Activated gamma-delta T cell treated with Interleukin-2 at 50 U/mL for 16 hours (primary cell): ENCODE measurements at regions not wholly inside any gene's neighbourhood (a gene's known extent, or its start where the extent isn't known, plus 50 kb on each side); places are given as distances from the start of the nearest gene placed in this dataset.

Experiments used
- DNase-seq: peaks from one replicate; pipeline ENCODE4 v3.0.0-alpha.2; 2020

DNA sequence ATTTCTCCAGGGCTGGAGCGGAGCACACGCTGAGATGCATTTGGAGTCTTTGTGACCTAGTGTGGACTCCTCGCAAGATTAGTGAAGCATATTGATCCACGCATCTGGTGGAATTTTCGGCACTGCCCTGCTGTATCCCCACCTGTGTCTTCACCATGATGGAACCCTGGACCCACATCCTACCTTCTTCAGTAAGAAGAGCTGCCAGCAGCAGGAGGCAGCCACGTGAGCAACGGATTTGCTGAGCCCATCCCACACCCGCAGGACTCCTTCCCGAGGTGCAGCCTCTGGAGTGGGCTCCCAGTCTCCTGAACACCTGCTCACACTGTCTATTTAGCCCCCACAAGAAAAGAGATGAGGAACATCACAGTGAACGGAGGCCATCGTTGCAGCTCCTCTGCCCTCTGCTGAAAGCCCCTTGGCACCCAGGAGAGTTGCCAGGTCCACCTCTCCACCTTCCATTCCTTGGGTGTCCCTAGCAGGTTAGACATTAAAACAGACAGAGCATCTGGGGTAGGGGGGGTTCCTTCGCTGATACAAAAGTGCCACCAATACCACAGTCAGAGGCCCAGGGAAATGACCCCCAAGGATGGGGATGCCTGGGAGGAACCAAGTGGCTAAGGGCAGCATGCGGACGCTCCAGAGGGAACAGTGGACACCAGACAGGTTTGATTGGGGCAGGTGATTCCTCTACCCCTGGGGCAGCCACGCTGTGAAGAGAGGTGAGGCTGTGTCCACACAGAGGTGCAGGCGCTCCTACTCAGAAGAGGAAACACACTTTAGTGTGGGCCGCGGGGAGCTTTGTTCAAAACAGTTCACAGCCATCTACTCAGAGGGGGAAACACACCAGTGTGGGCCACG lies 302.8 kb upstream of the SALL3 start:
- DNase-seq: no peak

DNA sequence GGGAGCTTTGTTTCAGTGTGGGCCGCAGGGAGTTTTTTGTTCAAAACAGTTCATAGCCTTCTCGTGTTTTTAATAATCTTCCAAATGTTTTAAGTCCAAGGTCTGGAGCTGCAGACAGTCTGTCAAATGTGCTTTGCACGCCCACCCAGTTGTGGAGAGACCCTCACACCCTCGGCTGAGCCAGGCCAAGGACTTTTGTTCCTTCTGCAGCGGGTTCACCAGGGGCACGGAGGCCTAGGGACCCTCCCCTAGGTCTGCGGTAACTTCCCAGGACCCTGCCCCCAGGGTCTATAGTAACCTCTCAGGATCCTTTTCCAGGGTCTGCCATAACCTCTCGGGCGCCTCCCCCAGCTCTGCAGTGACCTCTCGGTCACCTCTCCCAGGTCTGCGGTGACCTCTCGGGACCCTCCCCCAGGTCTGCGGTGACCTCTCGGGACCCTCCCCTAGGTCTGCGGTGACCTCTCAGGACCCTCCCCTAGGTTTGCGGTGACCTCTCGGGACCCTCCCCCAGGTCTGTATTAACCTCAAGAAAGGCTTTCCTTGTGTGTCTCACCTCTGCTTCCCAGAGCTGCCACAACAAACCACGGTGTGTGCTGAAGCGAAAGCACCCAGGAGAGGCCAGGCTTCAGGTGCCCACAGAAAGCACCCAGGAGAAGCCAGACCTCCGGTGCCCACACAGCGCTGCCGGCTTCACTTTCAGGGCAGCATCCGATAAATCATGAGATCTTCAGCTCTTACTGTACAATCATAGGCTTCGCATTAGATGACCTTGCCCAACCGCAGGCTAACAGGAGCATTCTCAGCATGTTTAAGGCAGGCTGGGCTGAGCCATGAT lies 301.9 kb upstream of the SALL3 start:
- no peak for DNase-seq

DNA sequence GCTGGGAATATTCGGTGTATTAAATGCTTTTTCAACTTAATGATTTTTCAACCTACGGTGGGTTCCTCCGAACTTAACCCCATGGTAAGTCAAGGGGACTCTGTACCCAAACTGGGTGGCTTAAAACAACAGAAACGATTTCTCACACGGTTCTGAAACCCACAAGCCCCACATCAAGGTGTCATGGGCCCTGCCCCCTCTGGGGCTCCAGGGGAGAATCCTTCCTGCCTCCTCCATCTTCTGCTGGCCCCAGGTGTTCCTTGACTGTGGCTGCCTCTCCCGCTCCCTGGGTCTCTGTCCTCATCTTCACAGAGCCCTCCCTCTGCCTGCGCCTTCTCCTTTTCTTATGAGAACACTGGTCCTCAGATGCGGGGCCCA lies 301.3 kb upstream of the SALL3 start:
- DNase-seq: no peak

GRCh38 chr18:78679031-78679430 lies 300.6 kb upstream of the SALL3 start:
- no peak for DNase-seq

DNA sequence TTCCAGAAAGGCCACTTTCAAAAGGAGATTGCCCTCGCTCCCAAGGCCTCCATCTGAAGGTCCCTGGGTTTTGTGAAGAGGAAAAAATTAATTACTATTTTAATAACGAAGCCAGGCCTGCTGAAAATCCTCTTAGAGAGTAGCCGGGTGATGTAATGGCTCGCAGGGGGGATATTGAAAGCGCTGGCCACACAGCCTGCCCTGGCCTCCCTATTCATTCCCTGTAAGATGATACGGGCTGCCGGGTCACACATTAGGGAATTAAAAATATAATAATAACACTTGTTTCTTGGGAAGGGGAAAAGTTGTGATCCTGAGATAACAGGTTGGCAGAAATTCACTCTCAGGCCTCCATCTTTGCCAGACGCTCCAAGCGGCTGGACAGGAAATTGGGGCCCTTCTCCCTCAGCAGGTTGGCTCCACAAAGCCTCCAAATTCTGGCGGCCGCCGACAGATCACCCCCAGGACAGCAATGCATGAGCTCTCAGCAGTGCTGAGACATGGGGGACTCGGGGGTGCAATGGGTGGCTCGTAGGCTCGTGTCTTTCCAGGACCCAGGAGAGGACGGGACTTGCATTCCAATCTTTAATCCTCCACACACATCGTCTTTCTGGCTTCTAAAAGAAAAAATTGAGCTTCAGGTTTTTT lies 299.9 kb upstream of the SALL3 start:
- DNase-seq: no peak

DNA sequence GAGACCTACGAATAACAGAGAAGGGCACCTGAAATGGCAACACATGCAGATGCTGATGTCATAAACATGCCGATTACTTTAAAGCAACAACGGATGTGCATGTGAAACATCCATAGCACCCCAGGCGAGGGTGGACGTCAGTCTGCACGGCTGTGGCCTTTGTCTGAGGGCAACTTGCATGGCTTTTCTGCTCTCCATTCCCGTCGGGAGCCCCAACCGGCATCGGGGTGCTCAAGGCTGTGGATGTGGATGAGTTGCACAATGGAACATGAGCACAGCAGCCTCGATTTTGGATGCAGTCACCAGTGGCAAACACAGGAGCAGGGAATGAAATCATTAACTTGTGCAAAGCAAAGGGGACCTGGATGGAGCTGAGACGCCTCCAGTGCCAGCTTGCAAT lies 298.2 kb upstream of the SALL3 start:
- no peak for DNase-seq

- DNase-seq: no peak
Observed at GRCh38 chr18:78681934-78682333, 297.7 kb upstream of the SALL3 start.

GRCh38 chr18:78682716-78683115 lies 296.9 kb upstream of the SALL3 start:
- no peak for DNase-seq

- no peak for DNase-seq
Observed at GRCh38 chr18:78683191-78684010, 296.2 kb upstream of the SALL3 start.

- DNase-seq: no peak
Observed at GRCh38 chr18:78685250-78685979, 294.2 kb upstream of the SALL3 start.

DNA sequence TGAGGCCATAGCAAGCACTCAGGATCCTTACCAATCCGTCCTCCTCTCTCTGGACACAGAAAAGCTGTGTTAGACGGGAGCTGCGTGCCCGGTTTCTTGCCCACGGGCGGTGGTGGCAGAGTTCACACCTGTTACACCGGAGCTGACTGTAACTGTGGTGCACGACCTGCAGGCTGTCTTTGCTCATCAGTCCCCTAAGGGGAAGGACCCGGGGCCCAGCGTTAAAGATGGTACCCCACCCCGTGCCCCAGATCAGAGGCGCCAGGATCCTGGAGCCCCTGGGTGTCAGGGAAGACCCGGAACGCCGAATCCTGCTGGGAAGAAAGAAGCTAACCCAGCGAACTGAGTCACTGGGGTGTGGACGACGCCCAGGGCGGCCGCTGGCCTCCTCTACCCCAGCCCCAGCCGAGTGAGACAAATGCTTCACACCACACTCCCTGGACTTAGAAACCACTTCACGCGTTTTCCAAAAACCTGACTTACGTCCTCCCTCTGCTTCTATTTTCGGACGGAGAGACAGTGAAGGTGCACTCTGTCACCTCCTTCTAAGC lies 293.6 kb upstream of the SALL3 start:
- DNase-seq: no peak

GRCh38 chr18:78686976-78687685 lies 292.5 kb upstream of the SALL3 start:
- no peak for DNase-seq

DNA sequence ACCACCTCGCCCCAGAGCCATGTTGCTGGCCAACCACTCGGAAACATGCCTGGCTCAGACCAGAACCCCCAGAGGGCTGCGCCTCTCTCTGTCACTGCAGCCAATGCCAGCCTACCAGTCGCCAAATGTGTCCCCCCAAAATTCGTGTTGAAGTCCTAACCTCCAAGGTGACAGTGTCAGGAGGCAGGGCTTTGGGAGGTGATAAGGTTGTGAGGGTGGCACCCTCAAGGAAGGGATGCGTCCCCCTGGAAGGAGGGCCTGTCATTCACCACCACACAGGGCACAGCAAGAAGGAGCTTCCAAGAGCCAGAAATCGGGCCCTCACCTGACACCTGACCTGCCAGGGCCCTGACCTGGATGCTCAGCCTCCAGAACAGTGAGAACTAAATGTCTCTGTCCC lies 291.9 kb upstream of the SALL3 start:
- DNase-seq: no peak

GRCh38 chr18:78688249-78688648 lies 291.4 kb upstream of the SALL3 start:
- DNase-seq: no peak

DNA sequence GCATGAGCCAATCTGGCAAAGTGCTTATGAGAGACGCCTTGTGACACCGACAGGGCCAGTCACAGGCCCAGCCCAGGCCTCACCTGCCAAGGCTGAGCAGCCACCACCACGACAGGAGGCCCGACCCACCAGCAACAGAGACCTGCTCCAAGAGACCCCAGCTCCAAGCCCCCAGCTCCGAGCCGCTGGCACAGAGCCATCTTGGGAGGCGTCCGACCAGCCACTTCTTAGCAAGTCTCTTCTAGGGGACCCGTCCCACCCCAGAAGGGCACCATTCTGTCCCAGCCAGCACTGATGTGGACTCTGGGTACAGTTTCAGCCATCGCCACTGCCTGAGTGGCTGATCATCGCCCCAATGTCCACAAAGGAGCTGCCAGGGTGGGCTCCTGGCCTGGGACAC lies 290.7 kb upstream of the SALL3 start:
- no peak for DNase-seq

DNA sequence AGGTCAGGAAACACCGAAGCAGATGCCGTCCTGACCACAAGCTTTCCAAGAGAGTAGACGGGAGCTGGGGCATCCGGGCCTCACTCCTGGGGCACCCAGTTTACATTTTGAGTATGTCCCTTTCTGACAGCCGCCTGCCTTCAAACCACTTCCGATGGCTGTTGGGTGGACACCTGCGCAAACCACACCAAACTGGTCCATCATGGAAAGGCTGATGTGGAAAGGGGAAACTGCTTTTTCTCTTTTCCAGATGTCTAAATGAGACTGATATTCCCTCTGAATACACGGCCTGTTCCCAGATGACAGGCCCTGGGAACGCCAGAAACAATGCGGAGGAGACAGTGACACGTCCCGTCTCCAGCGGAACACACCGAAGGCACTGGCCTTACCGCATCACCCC lies 290.0 kb upstream of the SALL3 start:
- no peak for DNase-seq

DNA sequence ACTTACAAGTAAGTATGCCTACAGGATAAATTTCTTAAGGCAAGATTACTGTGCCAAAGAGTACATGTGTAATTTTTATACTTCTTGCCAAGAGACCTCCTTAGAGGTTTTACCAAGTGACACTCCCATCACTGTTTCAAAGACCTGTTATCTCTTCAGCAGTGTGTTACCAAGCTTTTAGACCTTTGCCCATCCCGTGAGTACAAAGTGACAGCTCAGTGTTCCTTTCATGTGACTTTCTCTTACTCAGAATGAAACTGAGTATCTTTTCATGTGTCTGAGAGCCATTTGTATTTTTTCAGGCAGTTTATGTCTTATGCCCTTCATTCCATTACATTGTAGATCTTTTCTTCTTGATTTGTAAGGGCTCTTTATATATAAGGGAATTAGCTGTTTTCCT lies 287.5 kb upstream of the SALL3 start:
- DNase-seq: no peak

DNA sequence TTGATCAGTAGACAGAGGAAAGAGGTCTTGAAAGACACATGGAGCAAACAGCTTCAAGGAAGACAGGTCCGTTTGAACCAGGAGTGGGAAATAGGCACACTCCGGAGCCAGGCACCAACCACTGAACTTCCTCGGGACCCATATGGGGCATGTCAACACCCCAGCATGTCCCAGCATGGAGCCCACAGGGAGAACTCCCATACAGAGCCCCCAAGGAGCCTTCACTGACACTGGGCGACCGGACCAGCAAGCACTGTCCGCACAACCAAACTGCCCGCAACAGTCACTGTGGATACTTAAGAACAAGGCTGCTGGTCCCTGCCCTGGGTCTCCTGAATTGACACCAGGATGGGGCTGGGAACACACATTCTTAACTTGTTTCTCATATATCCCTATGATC lies 286.2 kb upstream of the SALL3 start:
- no peak for DNase-seq

DNA sequence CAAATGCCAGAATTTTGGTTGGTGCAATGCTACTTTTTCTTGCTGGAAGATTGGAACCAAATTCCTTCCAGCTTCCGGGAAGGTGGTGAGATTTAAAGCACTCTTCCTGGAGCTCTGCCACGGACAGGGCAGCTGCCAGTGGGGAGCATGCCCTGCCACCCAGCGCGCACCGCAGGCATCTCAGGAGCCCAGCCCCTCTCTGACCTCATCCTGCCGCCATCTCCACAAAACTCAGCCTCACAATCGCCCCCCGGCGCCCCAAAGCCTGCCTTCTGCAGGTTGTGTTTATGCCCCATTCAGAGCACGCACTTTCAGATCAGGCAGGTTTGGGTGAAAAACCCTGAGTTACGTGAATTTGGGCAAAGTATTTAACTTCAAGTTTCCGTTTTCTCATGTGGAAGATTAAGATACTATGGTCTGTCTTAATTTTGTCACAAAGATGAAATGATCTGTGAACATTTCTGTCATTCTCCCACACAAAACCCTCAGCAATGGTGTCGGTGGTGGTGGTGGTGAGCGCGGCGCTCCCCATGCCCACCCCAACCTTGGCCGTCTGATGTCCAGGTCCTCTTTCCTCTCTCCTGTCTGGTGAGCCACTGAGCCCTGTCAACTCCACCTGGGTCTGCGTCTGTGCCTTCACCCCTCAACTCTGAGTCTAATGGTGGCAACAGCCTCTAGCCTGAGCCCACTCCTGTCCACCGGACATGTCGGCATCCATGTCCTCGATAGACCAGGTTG lies 282.8 kb upstream of the SALL3 start:
- DNase-seq: no peak

DNA sequence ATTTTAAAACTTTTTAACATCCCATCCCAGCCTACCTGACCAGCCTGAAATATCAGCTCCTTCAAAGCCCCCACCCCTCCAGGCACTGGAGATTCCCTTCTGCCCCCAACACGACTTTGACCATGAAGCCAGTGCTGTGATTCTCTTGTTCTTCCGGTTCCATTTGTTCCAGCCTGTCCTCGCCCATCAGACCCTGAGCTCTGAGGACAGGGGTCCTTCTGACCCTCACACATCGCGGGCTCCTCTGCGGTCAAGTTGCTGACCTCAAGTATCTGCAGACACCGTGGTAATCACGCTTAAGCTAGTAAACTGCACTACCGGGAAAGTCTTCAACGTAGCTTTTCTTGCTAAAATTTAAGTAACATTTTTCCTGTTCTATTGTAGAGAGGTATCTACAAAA lies 282.2 kb upstream of the SALL3 start:
- DNase-seq: no peak
